ENCODE measurements at regions not wholly inside any gene's neighbourhood (a gene's known extent, or its start where the extent isn't known, plus 50 kb on each side); places are given as distances from the start of the nearest gene placed in this dataset.

GRCh38 chr7:26614503-26614902, 249.9 kb downstream of the SKAP2 start:
- DNase-seq = no peak

- DNase-seq = no peak
Measured at GRCh38 chr7:26616235-26616634, 248.2 kb downstream of the SKAP2 start.

- DNase-seq = no peak
Measured at GRCh38 chr7:26617066-26617465, 247.3 kb downstream of the SKAP2 start.
